HEK293 (cell line): ENCODE measurements at regions not wholly inside any gene's neighbourhood (a gene's known extent, or its start where the extent isn't known, plus 50 kb on each side); places are given as distances from the start of the nearest gene placed in this dataset.

ENCODE experiments used
- CTCF ChIA-PET: fragments of 350-600 bp; formaldehyde crosslinking; extraction: SDS; loops from one replicate; lab custom pipeline; 2021; ENCODE audit warnings: antibody characterized with exemption; lab: Yijun Ruan, JAX
- POLR2A ChIA-PET: fragments of 300-600 bp; formaldehyde crosslinking; extraction: SDS; loops from one replicate; lab custom pipeline; 2020; ENCODE audit warnings: antibody characterized with exemption, inconsistent platforms; lab: Yijun Ruan, JAX
- H3K27ac ChIP-seq: fragments of 200-500 bp; sonication (Bioruptor generic); 2 replicates; pipeline ENCODE4 v1.5.1; 2014; ENCODE audit warnings: low read depth, low read length, control low read depth, inconsistent platforms; ENCODE audit errors: extremely low read depth
- H3K36me3 ChIP-seq, 2 experiments: fragments of 200-500 bp in 1 of 2; sonication (Bioruptor generic) in 1 of 2; 1 replicate in 1 of 2; 2 replicates in 1 of 2; pipeline ENCODE4 v1.5.1; 2014 to 2017; ENCODE audit warnings: inconsistent platforms in 2 of 2, low read length in 2 of 2; ENCODE audit not compliant: control insufficient read depth in 2 of 2, insufficient read depth in 1 of 2
- H3K4me1 ChIP-seq: fragments of 200-500 bp; sonication (Bioruptor generic); 2 replicates; pipeline ENCODE4 v1.5.1; 2014; ENCODE audit warnings: mild to moderate bottlenecking, low read length, inconsistent platforms; ENCODE audit not compliant: control insufficient read depth, insufficient read depth
- H3K4me3 ChIP-seq: 2 replicates; pipeline ENCODE4 v1.5.1; 2011; ENCODE audit warnings: low read depth, mild to moderate bottlenecking, control low read depth, low read length, moderate library complexity
- H3K9me3 ChIP-seq: fragments of 200-500 bp; sonication (Bioruptor generic); 2 replicates; pipeline ENCODE4 v1.5.1; 2014; ENCODE audit warnings: low read depth, low read length, inconsistent platforms; ENCODE audit not compliant: control insufficient read depth, insufficient read depth
- GLIS1 ChIP-seq: fragments of 450-650 bp; formaldehyde crosslinking; IDR thresholded peaks from 2 replicates; pipeline ENCODE4 v1.5.1; 2016; ENCODE audit warnings: missing biosample characterization, missing genetic modification characterization
- OSR2 ChIP-seq: fragments of 450-650 bp; formaldehyde crosslinking; IDR thresholded peaks from 2 replicates; pipeline ENCODE4 v1.5.1; 2016; ENCODE audit warnings: missing biosample characterization, missing genetic modification characterization
- SCRT1 ChIP-seq: fragments of 450-650 bp; formaldehyde crosslinking; IDR thresholded peaks from 2 replicates; pipeline ENCODE4 v1.5.1; 2016; ENCODE audit warnings: missing biosample characterization, missing genetic modification characterization, borderline replicate concordance
- TSHZ1 ChIP-seq: fragments of 450-650 bp; formaldehyde crosslinking; IDR thresholded peaks from 2 replicates; pipeline ENCODE4 v1.5.1; 2016; ENCODE audit warnings: missing biosample characterization, missing genetic modification characterization, borderline replicate concordance
- ZBTB20 ChIP-seq: fragments of 450-650 bp; formaldehyde crosslinking; IDR thresholded peaks from 2 replicates; pipeline ENCODE4 v1.5.1; 2016; ENCODE audit warnings: missing biosample characterization, missing genetic modification characterization
- ZFP41 ChIP-seq: fragments of 450-650 bp; formaldehyde crosslinking; IDR thresholded peaks from 2 replicates; pipeline ENCODE4 v1.5.1; 2016; ENCODE audit warnings: missing biosample characterization, missing genetic modification characterization, borderline replicate concordance
- ZNF132 ChIP-seq: fragments of 450-650 bp; formaldehyde crosslinking; IDR thresholded peaks from 2 replicates; pipeline ENCODE4 v1.5.1; 2017; ENCODE audit warnings: missing biosample characterization, missing genetic modification characterization, borderline replicate concordance
- ZNF133 ChIP-seq: fragments of 450-650 bp; formaldehyde crosslinking; IDR thresholded peaks from 2 replicates; pipeline ENCODE4 v1.5.1; 2016; ENCODE audit warnings: missing biosample characterization, missing genetic modification characterization
- ZNF157 ChIP-seq: fragments of 450-650 bp; formaldehyde crosslinking; IDR thresholded peaks from 2 replicates; pipeline ENCODE4 v1.5.1; 2016; ENCODE audit warnings: missing biosample characterization, missing genetic modification characterization
- ZNF16 ChIP-seq: fragments of 450-650 bp; formaldehyde crosslinking; IDR thresholded peaks from 2 replicates; pipeline ENCODE4 v1.5.1; 2016; ENCODE audit warnings: low read depth, missing biosample characterization, missing genetic modification characterization
- ZNF221 ChIP-seq: fragments of 450-650 bp; formaldehyde crosslinking; IDR thresholded peaks from 2 replicates; pipeline ENCODE4 v1.5.1; 2017; ENCODE audit warnings: missing biosample characterization, missing genetic modification characterization, borderline replicate concordance
- ZNF24 ChIP-seq: fragments of 450-650 bp; formaldehyde crosslinking; IDR thresholded peaks from 2 replicates; pipeline ENCODE4 v1.5.1; 2016; ENCODE audit warnings: missing biosample characterization, missing genetic modification characterization
- ZNF280C ChIP-seq: fragments of 450-650 bp; formaldehyde crosslinking; IDR thresholded peaks from 2 replicates; pipeline ENCODE4 v1.5.1; 2016; ENCODE audit warnings: missing biosample characterization, missing genetic modification characterization
- ZNF560 ChIP-seq: fragments of 450-650 bp; formaldehyde crosslinking; IDR thresholded peaks from 2 replicates; pipeline ENCODE4 v1.5.1; 2017; ENCODE audit warnings: missing biosample characterization, missing genetic modification characterization, borderline replicate concordance
- ZNF585B ChIP-seq: fragments of 450-650 bp; formaldehyde crosslinking; IDR thresholded peaks from 2 replicates; pipeline ENCODE4 v1.5.1; 2016; ENCODE audit warnings: missing biosample characterization, missing genetic modification characterization
- ZNF623 ChIP-seq: fragments of 450-650 bp; formaldehyde crosslinking; IDR thresholded peaks from 2 replicates; pipeline ENCODE4 v1.5.1; 2016; ENCODE audit warnings: missing biosample characterization, missing genetic modification characterization
- ZNF660 ChIP-seq: fragments of 450-650 bp; IDR thresholded peaks from 2 replicates; pipeline ENCODE4 v1.5.1; 2018; ENCODE audit warnings: missing biosample characterization, mild to moderate bottlenecking, missing genetic modification characterization
- ZNF670 ChIP-seq: fragments of 450-650 bp; formaldehyde crosslinking; IDR thresholded peaks from 2 replicates; pipeline ENCODE4 v1.5.1; 2016; ENCODE audit warnings: missing biosample characterization, missing genetic modification characterization, low read depth
- ZNF701 ChIP-seq: fragments of 450-650 bp; formaldehyde crosslinking; IDR thresholded peaks from 2 replicates; pipeline ENCODE4 v1.5.1; 2016; ENCODE audit warnings: missing biosample characterization, missing genetic modification characterization
- ZSCAN18 ChIP-seq: fragments of 450-650 bp; formaldehyde crosslinking; IDR thresholded peaks from 2 replicates; pipeline ENCODE4 v1.5.1; 2016; ENCODE audit warnings: missing biosample characterization, missing genetic modification characterization
- TF ChIP-seq, protein P1 (sequence below): fragments of 450-650 bp; formaldehyde crosslinking; IDR thresholded peaks from 2 replicates; pipeline ENCODE4 v1.5.1; 2016; ENCODE audit warnings: missing biosample characterization, missing genetic modification characterization

GRCh38 chr14:89673512-89674225 is 256.6 kb upstream of the FOXN3 start:
- ChIA-PET POLR2A (interaction anchor here (0.7 kb wide), 1 partner anchor 14 kb away, joined by 5 read pairs; no protein-coding TSS in a partner anchor), CTCF (no interaction called here)
- no peak overlapping the region for H3K4me3 ChIP-seq
- no peak overlapping the region for H3K27ac ChIP-seq
- peaks cover 3% of the 10 kb centered on the region; the same call in 1 of the 2 replicates for H3K4me1 ChIP-seq
- no peak for TF ChIP-seq ZNF221 (tag by site-specific recombination)
- TF ChIP-seq ZNF670 (tag by site-specific recombination): no peak
- TF ChIP-seq, protein P1, sequence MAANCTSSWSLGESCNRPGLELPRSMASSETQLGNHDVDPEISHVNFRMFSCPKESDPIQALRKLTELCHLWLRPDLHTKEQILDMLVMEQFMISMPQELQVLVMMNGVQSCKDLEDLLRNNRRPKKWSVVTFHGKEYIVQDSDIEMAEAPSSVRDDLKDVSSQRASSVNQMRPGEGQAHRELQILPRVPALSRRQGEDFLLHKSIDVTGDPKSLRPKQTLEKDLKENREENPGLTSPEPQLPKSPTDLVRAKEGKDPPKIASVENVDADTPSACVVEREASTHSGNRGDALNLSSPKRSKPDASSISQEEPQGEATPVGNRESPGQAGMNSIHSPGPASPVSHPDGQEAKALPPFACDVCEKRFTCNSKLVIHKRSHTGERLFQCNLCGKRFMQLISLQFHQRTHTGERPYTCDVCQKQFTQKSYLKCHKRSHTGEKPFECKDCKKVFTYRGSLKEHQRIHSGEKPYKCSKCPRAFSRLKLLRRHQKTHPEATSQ: no peak
- no peak for TF ChIP-seq ZFP41 (tag by site-specific recombination)
- no peak for TF ChIP-seq ZSCAN18
- no peak for TF ChIP-seq ZNF280C (tag by site-specific recombination)
- no peak for TF ChIP-seq ZNF157 (tag by site-specific recombination)
- no peak for TF ChIP-seq GLIS1
- no peak for TF ChIP-seq ZNF660
- TF ChIP-seq ZNF560 (tag by site-specific recombination): no peak
- no peaks in the 10 kb centered on the region for H3K9me3 ChIP-seq
- H3K36me3 ChIP-seq: no peaks in the 10 kb centered on the region

DNA sequence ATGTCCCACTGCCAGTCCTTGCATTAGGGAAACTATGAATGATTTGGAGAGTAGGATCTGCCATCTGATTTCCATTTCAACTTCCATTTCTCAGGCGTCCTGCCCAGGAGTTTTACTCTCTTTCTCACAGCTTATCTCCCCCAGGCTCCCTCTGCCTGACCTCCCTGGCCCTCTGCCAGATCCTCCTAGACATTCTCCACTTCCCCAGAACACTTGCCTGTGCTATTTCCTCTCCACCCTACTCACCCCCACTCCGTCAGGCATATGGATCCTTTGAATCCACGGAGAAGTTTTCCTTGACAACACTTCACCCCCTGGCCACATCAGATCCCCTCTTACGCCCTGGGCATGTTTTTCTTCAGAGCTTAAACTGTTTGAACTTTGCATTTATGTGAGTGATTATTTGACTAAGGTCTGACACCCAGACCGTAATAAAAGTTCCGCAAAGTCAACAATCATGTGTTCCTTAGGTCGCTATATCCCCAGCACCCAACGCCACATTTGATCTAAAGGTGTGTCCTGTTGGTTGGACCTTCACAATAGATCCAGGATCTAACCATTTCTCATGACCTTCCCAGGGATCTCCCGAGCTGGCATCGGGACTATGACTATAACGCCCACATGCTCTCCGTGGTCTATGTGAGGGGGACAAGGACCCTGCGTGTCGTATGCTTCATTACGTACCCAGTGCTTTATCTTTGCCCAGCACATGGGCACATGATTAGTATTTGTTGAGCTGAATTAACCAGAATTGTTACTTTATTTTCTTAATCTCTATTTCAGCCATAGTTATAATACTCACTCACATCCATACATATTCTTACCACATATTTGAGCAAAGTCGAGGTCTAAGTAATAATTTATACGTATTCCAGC is 255.8 kb upstream of the FOXN3 start:
- POLR2A ChIA-PET: no interaction called here
- TF ChIP-seq ZNF133 (tag by site-specific recombination) (peak; percentile 36; the same call in 1 of the 2 replicates), ZNF623 (tag by site-specific recombination) (no peak), ZBTB20 (no peak; the same call in 1 of the 2 replicates)
- CTCF ChIA-PET: interaction anchor here (0.6 kb wide), 2 partner anchors 38 to 130 kb away, joined by 3 read pairs; no protein-coding TSS in a partner anchor
- Histone ChIP-seq H3K36me3 (no peaks in the 10 kb centered on the region), H3K4me1 (peaks cover 3% of the 10 kb centered on the region; the same call in 1 of the 2 replicates), H3K9me3 (no peaks in the 10 kb centered on the region), H3K27ac (no peak overlapping the region), H3K4me3 (no peak overlapping the region)

DNA sequence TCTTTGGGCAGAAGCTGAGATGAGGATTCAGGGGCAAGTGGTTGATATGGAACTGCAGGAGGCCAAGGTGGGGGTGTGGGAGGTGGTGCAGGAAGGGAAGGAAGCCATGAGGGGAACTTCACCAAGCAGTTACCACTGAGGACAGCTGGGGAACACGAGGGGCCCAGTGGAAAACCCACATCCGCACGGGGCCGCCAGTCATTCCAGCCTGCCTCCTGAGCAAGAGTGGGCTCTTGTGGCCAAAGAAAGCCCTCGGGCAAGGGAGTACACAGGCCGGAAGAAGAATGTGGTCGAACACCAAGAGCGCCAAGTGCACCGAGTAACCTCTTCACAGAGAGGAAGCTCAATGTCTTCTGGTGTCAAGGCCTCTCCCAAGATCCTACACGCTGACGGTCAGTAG is 252.2 kb upstream of the FOXN3 start:
- ChIA-PET POLR2A (no interaction called here), CTCF (no interaction called here)
- H3K4me3 ChIP-seq: no peak overlapping the region
- TF ChIP-seq ZNF16 (tag by site-specific recombination) (no peak), TSHZ1 (tag by site-specific recombination) (no peak), ZNF132 (tag by site-specific recombination) (no peak), OSR2 (tag by site-specific recombination) (no peak), ZNF24 (tag by site-specific recombination) (no peak), SCRT1 (tag by site-specific recombination) (no peak), ZNF701 (tag by site-specific recombination) (no peak), ZNF221 (tag by site-specific recombination) (no peak), ZNF585B (tag by site-specific recombination) (no peak)
- H3K9me3 ChIP-seq: no peaks in the 10 kb centered on the region; the same call in 1 of the 2 replicates
- H3K36me3 ChIP-seq: no peaks in the 10 kb centered on the region
- H3K4me1 ChIP-seq: peaks cover 3% of the 10 kb centered on the region; the same call in 1 of the 2 replicates
- no peak overlapping the region for H3K27ac ChIP-seq
